Mucosa of gallbladder (tissue), 1 donor: ENCODE measurements at regions not wholly inside any gene's neighbourhood (a gene's known extent, or its start where the extent isn't known, plus 50 kb on each side); places are given as distances from the start of the nearest gene placed in this dataset.

Experiments
- DNase-seq: peaks from one replicate; pipeline ENCODE4 v3.0.0-alpha.2; 2020; ENCODE audit warnings: low spot score
- donor health status: DM: no; HTN: no; CAD: no.

GRCh38 chr5:117235786-117236185 is 661.2 kb upstream of the SEMA6A start:
- DNase-seq: no peak

GRCh38 chr5:117230375-117230774 is 655.8 kb upstream of the SEMA6A start:
- DNase-seq: no peak

GRCh38 chr5:117220730-117221129 is 646.1 kb upstream of the SEMA6A start:
- DNase-seq: no peak

- no peak for DNase-seq
Observed at GRCh38 chr5:117218789-117219188, 644.2 kb upstream of the SEMA6A start.

GRCh38 chr5:117212866-117213265 is 638.2 kb upstream of the SEMA6A start:
- no peak for DNase-seq

GRCh38 chr5:117210796-117211195 is 636.2 kb upstream of the SEMA6A start:
- DNase-seq: no peak

GRCh38 chr5:117209479-117209878 is 634.9 kb upstream of the SEMA6A start:
- DNase-seq: no peak

GRCh38 chr5:117207088-117207668 is 632.6 kb upstream of the SEMA6A start:
- no peak for DNase-seq

- DNase-seq: no peak
Observed at GRCh38 chr5:117205894-117206293, 631.3 kb upstream of the SEMA6A start.

- DNase-seq: no peak
Observed at GRCh38 chr5:117204926-117205869, 630.6 kb upstream of the SEMA6A start.

- DNase-seq: no peak
Observed at GRCh38 chr5:117204404-117204803, 629.8 kb upstream of the SEMA6A start.

- DNase-seq: no peak
Observed at GRCh38 chr5:117203584-117203983, 629.0 kb upstream of the SEMA6A start.

GRCh38 chr5:117201001-117201400 is 626.4 kb upstream of the SEMA6A start:
- no peak for DNase-seq

- no peak for DNase-seq
Observed at GRCh38 chr5:117195076-117195475, 620.5 kb upstream of the SEMA6A start.

- no peak for DNase-seq
Observed at GRCh38 chr5:117191251-117191650, 616.6 kb upstream of the SEMA6A start.

GRCh38 chr5:117189784-117190183 is 615.2 kb upstream of the SEMA6A start:
- DNase-seq: no peak

- DNase-seq: no peak
Observed at GRCh38 chr5:117188211-117188610, 613.6 kb upstream of the SEMA6A start.

- DNase-seq: no peak
Observed at GRCh38 chr5:117186751-117187150, 612.1 kb upstream of the SEMA6A start.

GRCh38 chr5:117183326-117183725 is 608.7 kb upstream of the SEMA6A start:
- DNase-seq: no peak

GRCh38 chr5:117182104-117182503 is 607.5 kb upstream of the SEMA6A start:
- DNase-seq: no peak

GRCh38 chr5:117177302-117177701 is 602.7 kb upstream of the SEMA6A start:
- DNase-seq: no peak

- DNase-seq: no peak
Observed at GRCh38 chr5:117165068-117165467, 590.4 kb upstream of the SEMA6A start.

GRCh38 chr5:117161718-117162335 is 587.2 kb upstream of the SEMA6A start:
- no peak for DNase-seq
